Retinal pigment epithelial cell (primary cell): ENCODE measurements at regions not wholly inside any gene's neighbourhood (a gene's known extent, or its start where the extent isn't known, plus 50 kb on each side); places are given as distances from the start of the nearest gene placed in this dataset.

Experiments used
- DNase-seq: peaks from one replicate; pipeline ENCODE4 v3.0.0-alpha.2; 2010; ENCODE audit warnings: low read depth
- H3K4me3 ChIP-seq: 2 replicates; pipeline ENCODE4 v1.5.1; 2011; ENCODE audit warnings: mild to moderate bottlenecking, low read length, control low read depth, moderate library complexity
- TF ChIP-seq, protein P1 (sequence below): conservative IDR thresholded peaks from 2 replicates; pipeline ENCODE4 v1.5.1; 2011; ENCODE audit warnings: low read depth, low read length, control low read depth, inconsistent platforms

DNA sequence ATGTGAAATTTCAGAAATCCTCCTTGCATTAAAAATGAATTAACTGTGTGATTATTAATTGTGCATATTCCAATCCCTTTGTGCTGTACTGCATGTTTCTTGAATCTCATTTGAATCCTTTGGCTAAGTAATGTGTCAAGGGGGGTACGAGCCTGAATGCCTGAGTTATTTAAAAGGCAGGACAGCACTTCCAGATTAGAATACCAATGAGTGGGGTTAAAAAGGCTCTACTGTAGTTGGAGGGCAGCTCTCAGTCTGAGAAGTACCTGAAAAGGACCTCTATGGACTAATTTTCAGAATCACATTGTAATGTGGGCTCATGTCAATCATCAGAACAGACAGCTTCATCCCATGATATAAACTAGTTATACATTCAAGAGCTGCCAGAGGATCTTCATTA lies 423.0 kb downstream of the GRB14 start:
- no peak for DNase-seq
- TF ChIP-seq, protein P1, sequence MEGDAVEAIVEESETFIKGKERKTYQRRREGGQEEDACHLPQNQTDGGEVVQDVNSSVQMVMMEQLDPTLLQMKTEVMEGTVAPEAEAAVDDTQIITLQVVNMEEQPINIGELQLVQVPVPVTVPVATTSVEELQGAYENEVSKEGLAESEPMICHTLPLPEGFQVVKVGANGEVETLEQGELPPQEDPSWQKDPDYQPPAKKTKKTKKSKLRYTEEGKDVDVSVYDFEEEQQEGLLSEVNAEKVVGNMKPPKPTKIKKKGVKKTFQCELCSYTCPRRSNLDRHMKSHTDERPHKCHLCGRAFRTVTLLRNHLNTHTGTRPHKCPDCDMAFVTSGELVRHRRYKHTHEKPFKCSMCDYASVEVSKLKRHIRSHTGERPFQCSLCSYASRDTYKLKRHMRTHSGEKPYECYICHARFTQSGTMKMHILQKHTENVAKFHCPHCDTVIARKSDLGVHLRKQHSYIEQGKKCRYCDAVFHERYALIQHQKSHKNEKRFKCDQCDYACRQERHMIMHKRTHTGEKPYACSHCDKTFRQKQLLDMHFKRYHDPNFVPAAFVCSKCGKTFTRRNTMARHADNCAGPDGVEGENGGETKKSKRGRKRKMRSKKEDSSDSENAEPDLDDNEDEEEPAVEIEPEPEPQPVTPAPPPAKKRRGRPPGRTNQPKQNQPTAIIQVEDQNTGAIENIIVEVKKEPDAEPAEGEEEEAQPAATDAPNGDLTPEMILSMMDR = no peak
- H3K4me3 ChIP-seq = no peak overlapping the region

DNA sequence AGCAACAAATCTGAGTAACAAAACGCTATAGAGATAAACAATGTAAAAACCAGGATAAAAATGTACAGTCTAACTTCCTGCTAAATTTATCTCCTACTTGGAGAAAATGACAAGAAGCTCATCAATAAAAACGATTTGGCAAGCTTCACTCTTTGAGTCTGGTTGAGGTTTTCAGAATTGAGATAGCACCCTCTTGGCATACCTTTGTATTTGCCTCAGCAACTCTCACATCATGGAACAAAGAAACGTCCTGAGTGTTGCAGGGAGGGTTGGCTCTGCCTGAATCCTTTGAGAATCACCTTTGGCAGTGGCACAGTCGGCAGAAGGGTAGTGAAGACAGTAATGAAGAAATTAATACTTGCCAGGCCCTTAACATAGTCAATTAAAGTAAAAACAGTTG lies 430.6 kb downstream of the GRB14 start:
- TF ChIP-seq, protein P1 = no peak
- no peak overlapping the region for H3K4me3 ChIP-seq
- no peak for DNase-seq

- DNase-seq = no peak
- TF ChIP-seq, protein P1 = no peak
- no peak overlapping the region for H3K4me3 ChIP-seq
Measured at GRCh38 chr2:164189851-164190250, 431.4 kb downstream of the GRB14 start.

DNA sequence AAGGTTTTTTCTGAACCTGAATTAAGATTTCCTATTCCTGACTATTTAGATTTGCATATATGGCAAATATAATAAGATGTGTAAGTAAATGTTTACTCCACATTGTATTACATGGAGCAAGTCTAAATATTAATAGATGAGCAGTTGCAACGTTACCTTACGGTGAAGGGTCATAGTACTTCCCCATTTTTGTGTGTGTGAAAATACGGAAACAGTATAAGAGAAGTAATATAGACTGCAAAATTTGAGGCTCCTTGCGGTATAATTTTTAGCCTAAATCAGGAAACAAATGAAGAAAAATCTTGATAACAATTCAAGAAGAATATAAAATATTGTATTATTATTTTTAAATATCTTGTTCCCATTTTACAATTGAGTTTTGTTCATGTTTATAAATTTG lies 434.2 kb downstream of the GRB14 start:
- DNase-seq = no peak
- TF ChIP-seq, protein P1 = no peak
- H3K4me3 ChIP-seq = no peak overlapping the region

DNA sequence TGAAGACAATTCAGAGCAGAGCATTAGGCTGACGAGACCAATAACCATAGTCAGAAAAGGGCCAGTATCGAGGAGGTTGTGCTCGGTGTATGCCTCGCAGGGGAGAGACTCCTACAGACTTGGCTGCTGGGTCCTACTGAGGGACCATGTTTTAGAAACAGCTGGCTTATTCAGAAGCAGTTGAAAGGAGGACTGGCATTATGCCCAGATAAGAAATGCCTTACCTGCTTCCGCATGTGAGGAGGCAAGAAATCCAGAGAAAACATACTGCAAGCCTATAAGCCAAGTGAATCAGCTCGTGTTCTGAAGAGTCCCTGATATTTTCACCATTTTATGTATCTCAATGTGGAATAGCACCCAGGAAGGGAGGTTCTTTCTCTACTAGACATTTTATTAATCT lies 434.7 kb downstream of the GRB14 start:
- TF ChIP-seq, protein P1 = no peak
- no peak for DNase-seq
- H3K4me3 ChIP-seq = no peak overlapping the region

DNA sequence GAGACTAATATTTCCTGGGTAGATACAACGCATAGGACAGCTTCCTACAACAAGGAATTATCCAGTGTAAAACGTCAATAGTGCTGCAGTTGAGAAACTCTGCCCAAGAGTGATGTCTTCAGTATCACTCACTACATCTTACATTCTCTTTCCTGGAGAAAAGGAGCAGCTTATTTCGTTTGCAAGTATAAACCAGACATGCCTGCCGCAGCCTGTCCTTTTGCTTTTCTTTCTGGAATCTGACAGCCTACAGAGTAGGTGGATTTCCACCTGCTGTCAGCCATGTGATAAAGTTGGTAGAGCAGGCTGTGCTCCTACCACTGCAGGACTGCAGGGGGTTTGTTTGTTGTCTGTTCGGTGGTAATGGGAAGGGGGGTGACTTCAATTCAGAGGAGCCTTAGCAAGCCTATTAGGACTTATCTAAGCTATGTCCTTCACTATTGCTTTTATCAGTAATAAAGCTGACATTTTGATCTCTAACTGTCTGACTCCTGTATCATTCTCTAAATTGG lies 439.1 kb downstream of the GRB14 start:
- H3K4me3 ChIP-seq = no peak overlapping the region
- DNase-seq = no peak
- TF ChIP-seq, protein P1 = no peak

DNA sequence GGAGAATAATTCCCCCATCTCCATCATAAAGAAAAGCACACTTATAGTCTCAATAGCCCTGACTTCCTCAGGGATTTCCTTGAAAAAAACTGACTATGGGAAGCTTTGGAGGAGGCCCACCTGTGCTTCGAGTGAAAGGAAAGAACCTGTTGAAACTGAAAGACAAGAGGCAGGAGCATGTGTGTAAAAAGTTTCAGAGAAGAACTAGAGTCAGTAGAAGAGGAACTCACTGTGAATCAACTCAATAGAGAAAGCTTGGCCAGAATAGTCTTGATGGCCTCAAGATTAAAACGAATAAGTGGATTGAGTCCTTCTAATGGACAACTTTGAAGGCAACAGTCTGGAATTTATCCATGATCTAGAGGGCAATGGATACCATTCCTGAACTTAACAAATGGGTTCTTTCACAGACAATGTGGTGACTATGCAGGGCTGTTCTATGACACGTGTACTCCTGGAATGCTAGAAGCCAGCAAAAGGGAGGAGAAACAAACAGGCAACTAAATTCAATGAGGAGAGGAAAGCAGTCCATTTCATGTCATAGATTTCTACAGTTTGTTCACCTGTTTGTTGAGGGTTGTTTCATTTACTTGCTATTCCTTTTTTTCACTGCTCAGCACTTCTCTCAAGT lies 442.3 kb downstream of the GRB14 start:
- TF ChIP-seq, protein P1 = no peak
- no peak for DNase-seq
- no peak overlapping the region for H3K4me3 ChIP-seq
